ENCODE measurements at regions not wholly inside any gene's neighbourhood (a gene's known extent, or its start where the extent isn't known, plus 50 kb on each side); places are given as distances from the start of the nearest gene placed in this dataset.

DNA sequence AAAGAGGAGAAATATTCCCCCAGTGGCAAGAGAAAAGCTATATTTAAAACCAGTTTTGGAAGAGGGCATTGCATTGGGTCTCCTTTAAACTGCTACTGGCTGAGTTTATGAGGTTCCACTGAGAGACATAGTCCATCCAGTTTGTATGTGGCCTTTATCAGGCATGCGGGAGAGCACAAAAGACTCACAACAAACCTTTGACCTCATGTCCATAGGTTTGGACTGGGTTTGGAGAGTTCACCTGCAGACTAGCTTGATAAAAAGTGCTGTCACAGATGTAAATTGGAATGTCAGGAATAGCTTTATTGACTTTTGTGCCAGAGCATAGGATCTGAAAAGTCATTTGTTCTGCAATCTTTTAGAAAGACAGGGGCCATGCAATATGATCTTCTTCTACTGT is 131.0 kb upstream of the NRIP1 start:
- TF ChIP-seq, protein P1, sequence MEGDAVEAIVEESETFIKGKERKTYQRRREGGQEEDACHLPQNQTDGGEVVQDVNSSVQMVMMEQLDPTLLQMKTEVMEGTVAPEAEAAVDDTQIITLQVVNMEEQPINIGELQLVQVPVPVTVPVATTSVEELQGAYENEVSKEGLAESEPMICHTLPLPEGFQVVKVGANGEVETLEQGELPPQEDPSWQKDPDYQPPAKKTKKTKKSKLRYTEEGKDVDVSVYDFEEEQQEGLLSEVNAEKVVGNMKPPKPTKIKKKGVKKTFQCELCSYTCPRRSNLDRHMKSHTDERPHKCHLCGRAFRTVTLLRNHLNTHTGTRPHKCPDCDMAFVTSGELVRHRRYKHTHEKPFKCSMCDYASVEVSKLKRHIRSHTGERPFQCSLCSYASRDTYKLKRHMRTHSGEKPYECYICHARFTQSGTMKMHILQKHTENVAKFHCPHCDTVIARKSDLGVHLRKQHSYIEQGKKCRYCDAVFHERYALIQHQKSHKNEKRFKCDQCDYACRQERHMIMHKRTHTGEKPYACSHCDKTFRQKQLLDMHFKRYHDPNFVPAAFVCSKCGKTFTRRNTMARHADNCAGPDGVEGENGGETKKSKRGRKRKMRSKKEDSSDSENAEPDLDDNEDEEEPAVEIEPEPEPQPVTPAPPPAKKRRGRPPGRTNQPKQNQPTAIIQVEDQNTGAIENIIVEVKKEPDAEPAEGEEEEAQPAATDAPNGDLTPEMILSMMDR (IDR thresholded peaks at IDR 0.05; ENCODE audit: insufficient read depth, low read depth, low read length) = no peak
- TF ChIP-seq EZH2 (IDR thresholded peaks at IDR 0.05; ENCODE audit: insufficient read depth, low read length) = no peak

All from astrocyte (in vitro differentiated cells and primary cell).